ENCODE measurements at regions not wholly inside any gene's neighbourhood (a gene's known extent, or its start where the extent isn't known, plus 50 kb on each side); places are given as distances from the start of the nearest gene placed in this dataset.
"Not testable (repeated sequence)": the region's sequence is repeated elsewhere in the genome, so short reads cannot be mapped to it uniquely, and the experiment has no call there.

- TF ChIP-seq CBFB (IDR thresholded peaks at IDR 0.05; ENCODE audit: low read depth) (no peak), KAT2A (conservative IDR thresholded peaks at IDR 0.05; ENCODE audit: control insufficient read depth, low read depth, low read length) (no peak), JUND (IDR thresholded peaks at IDR 0.05; ENCODE audit: low read depth, low read length) (no peak)
Measured at GRCh38 chr17:21513012-21513570, 136.9 kb downstream of the KCNJ12 start (continued).

- ATAC-seq; H4K20me1 ChIP-seq (ENCODE audit: control insufficient read depth, insufficient read depth); FAIRE-seq; DNase-seq (ENCODE audit: low read depth, low spot score); H3K27me3 ChIP-seq (replicated peaks in 1 of 2; ENCODE audit: control insufficient read depth in 2 of 2, insufficient read depth in 2 of 2, low read length in 1 of 2); H3K4me1 ChIP-seq (ENCODE audit: control insufficient read depth, insufficient read depth, low read length); H3K79me2 ChIP-seq (ENCODE audit: control insufficient read depth, insufficient read depth, low read length); SMC1A ChIA-PET (ENCODE audit: uncharacterized antibody, unreplicated experiment); H3K9ac ChIP-seq (ENCODE audit: control insufficient read depth, insufficient read depth, low read length); H3K27ac ChIP-seq (ENCODE audit: control insufficient read depth, insufficient read depth); H3K9me3 ChIP-seq (replicated peaks; ENCODE audit: control insufficient read depth, insufficient read depth, low read length); H3K36me3 ChIP-seq (ENCODE audit: control insufficient read depth in 2 of 2, insufficient read depth in 2 of 2, low read length in 1 of 2); POLR2A ChIA-PET; BruUV-seq (replicated peaks); H3K4me3 ChIP-seq; H2AFZ ChIP-seq (ENCODE audit: control insufficient read depth, low read depth, low read length); H3K4me2 ChIP-seq (ENCODE audit: control insufficient read depth, insufficient read depth): not testable (repeated sequence)
- CTCF ChIA-PET: interaction anchor here (1.3 to 5.3 kb wide), 3 partner anchors 14 to 395 kb away, joined by 3 to 47 read pairs (median 37); no protein-coding TSS in a partner anchor
- 0% methylated on average over 1 of the region's 1 CpG for WGBS (ENCODE audit: insufficient coverage, insufficient replicate concordance, low lambda C conversion rate, missing lambda C conversion rate)
- intact Hi-C loops (cut with micrococcal nuclease; ENCODE audit: unreplicated experiment) (loop anchor here (5.0 kb wide), 1 partner anchor 387 kb away; the partner anchor contains the start of gene DHRS7B), in situ Hi-C loops (cut with MboI) (loop anchor here (5.0 to 10.0 kb wide), 3 partner anchors 192 to 392 kb away; no protein-coding TSS in a partner anchor)
- RAD21 ChIA-PET (ENCODE audit: unreplicated experiment): interaction anchor here (0.8 kb wide), 1 partner anchor 382 kb away, joined by 4 read pairs; no protein-coding TSS in a partner anchor
Measured at GRCh38 chr17:21514567-21514966, 138.4 kb downstream of the KCNJ12 start.

DNA sequence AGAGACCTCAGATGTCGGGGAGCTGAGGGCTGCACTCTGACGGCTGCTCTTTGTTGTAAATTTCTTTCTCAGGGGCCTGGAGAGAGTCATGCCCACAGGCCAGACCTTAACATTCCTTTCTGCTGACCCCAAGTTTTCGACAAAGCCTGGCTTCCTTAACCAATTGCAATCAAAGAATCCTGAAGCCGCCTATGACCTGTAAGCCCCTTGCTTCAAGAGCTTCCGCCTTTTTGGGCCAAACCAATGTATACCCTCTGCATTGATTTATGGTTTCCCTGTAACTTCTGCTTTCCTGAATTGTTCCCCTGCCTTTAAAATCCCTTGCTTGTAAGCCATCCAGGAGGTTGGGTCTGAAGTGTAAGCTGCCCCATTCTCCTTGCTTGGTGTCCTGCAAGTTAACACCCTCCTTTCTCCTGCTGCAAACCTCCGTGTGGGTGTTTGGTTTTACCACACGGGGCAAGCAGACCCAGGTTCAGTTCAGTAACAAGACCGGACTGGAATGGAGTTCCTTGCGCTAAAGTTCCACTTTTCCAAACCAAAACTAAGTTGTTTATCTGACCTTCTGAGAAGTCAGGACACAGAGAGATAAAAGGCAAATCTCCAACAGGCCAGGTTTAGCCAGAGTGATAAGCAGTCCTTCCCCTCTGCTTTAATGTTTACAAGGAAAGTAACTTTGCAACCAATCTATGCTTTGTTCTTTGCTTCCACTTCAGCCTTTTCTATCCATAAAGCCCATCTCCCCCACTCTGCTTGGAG lies 141.6 kb downstream of the KCNJ12 start:
- in situ Hi-C loops (cut with MboI): loop anchor here (10.0 kb wide), 1 partner anchor 243 kb away; no protein-coding TSS in a partner anchor
- no peak overlapping the region for H3K27ac ChIP-seq (ENCODE audit: control insufficient read depth, insufficient read depth)
- WGBS (ENCODE audit: insufficient coverage, insufficient replicate concordance, low lambda C conversion rate, missing lambda C conversion rate): 34% methylated on average over 9 of the region's 9 CpGs
- CTCF ChIA-PET: no interaction called here
- no peaks in the 10 kb centered on the region for H3K79me2 ChIP-seq (ENCODE audit: control insufficient read depth, insufficient read depth, low read length)
- POLR2A ChIA-PET: no interaction called here
- no peak overlapping the region for H3K4me3 ChIP-seq
- RAD21 ChIA-PET (ENCODE audit: unreplicated experiment): no interaction called here
- H3K27me3 ChIP-seq (replicated peaks in 1 of 2; ENCODE audit: control insufficient read depth in 2 of 2, insufficient read depth in 2 of 2, low read length in 1 of 2): no peaks in the 10 kb centered on the region; a peak in 1 of 4 replicates
- SMC1A ChIA-PET (ENCODE audit: uncharacterized antibody, unreplicated experiment): no interaction called here
- H3K9ac ChIP-seq (ENCODE audit: control insufficient read depth, insufficient read depth, low read length): no peak overlapping the region
- H3K4me1 ChIP-seq (ENCODE audit: control insufficient read depth, insufficient read depth, low read length): no peaks in the 10 kb centered on the region
- DNase-seq (ENCODE audit: low read depth, low spot score) (no peak), FAIRE-seq (no peak), ATAC-seq (no peak)
- H3K4me2 ChIP-seq (ENCODE audit: control insufficient read depth, insufficient read depth): no peak overlapping the region
- no TSS peak for BruUV-seq (replicated peaks)
- H3K36me3 ChIP-seq (ENCODE audit: control insufficient read depth in 2 of 2, insufficient read depth in 2 of 2, low read length in 1 of 2): no peaks in the 10 kb centered on the region
- intact Hi-C loops (cut with micrococcal nuclease; ENCODE audit: unreplicated experiment): no loop called here
- H3K9me3 ChIP-seq (replicated peaks; ENCODE audit: control insufficient read depth, insufficient read depth, low read length): no peaks in the 10 kb centered on the region
- no peaks in the 10 kb centered on the region for H4K20me1 ChIP-seq (ENCODE audit: control insufficient read depth, insufficient read depth)
- H2AFZ ChIP-seq (ENCODE audit: control insufficient read depth, low read depth, low read length): no peak overlapping the region
- TF ChIP-seq MEF2A (IDR thresholded peaks at IDR 0.05; ENCODE audit: insufficient read depth, low read depth, low read length) (no peak), BCL11A (IDR thresholded peaks at IDR 0.05; ENCODE audit: low read depth, low read length) (no peak), ZSCAN29 (IDR thresholded peaks at IDR 0.05) (no peak), SUPT20H (IDR thresholded peaks at IDR 0.05; ENCODE audit: borderline replicate concordance, control insufficient read depth, low read depth, low read length) (no peak), SIN3A (IDR thresholded peaks at IDR 0.05; ENCODE audit: low read depth, low read length) (no peak), YBX1 (IDR thresholded peaks at IDR 0.05) (no peak)
- TF ChIP-seq, protein P1, sequence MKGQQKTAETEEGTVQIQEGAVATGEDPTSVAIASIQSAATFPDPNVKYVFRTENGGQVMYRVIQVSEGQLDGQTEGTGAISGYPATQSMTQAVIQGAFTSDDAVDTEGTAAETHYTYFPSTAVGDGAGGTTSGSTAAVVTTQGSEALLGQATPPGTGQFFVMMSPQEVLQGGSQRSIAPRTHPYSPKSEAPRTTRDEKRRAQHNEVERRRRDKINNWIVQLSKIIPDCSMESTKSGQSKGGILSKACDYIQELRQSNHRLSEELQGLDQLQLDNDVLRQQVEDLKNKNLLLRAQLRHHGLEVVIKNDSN (IDR thresholded peaks at IDR 0.05; ENCODE audit: borderline replicate concordance, extremely low read length, insufficient read depth, low read depth, low read length): no peak
